LHCN-M2 (cell line): ENCODE measurements at regions not wholly inside any gene's neighbourhood (a gene's known extent, or its start where the extent isn't known, plus 50 kb on each side); places are given as distances from the start of the nearest gene placed in this dataset.
"Not testable (repeated sequence)": the region's sequence is repeated elsewhere in the genome, so short reads cannot be mapped to it uniquely, and the experiment has no call there.

ENCODE experiments used
- DNase-seq: peaks from one replicate; pipeline ENCODE4 v3.0.0-alpha.2; 2012; ENCODE audit warnings: low read depth

GRCh38 chr1:194717334-194717733 lies 1530.9 kb upstream of the B3GALT2 start:
- DNase-seq: no peak

- DNase-seq: no peak
Measured at GRCh38 chr1:194710671-194711070, 1524.3 kb upstream of the B3GALT2 start.

- DNase-seq: no peak
Measured at GRCh38 chr1:194709439-194709838, 1523.0 kb upstream of the B3GALT2 start.

GRCh38 chr1:194707074-194707473 lies 1520.7 kb upstream of the B3GALT2 start:
- no peak for DNase-seq

- DNase-seq: no peak
Measured at GRCh38 chr1:194705123-194705854, 1518.9 kb upstream of the B3GALT2 start.

GRCh38 chr1:194698908-194699318 lies 1512.5 kb upstream of the B3GALT2 start:
- no peak for DNase-seq

- no peak for DNase-seq
Measured at GRCh38 chr1:194693244-194693643, 1506.8 kb upstream of the B3GALT2 start.

- DNase-seq: no peak
Measured at GRCh38 chr1:194684636-194685035, 1498.2 kb upstream of the B3GALT2 start.

- DNase-seq: peak; percentile 51
Measured at GRCh38 chr1:194658090-194658439, 1471.7 kb upstream of the B3GALT2 start.

- no peak for DNase-seq
Measured at GRCh38 chr1:194654956-194655355, 1468.5 kb upstream of the B3GALT2 start.

- no peak for DNase-seq
Measured at GRCh38 chr1:194653385-194653784, 1467.0 kb upstream of the B3GALT2 start.

- DNase-seq: no peak
Measured at GRCh38 chr1:194647118-194647517, 1460.7 kb upstream of the B3GALT2 start.

- DNase-seq: no peak
Measured at GRCh38 chr1:194644528-194644927, 1458.1 kb upstream of the B3GALT2 start.

GRCh38 chr1:194640322-194640721 lies 1453.9 kb upstream of the B3GALT2 start:
- DNase-seq: no peak

- no peak for DNase-seq
Measured at GRCh38 chr1:194629011-194629410, 1442.6 kb upstream of the B3GALT2 start.

- no peak for DNase-seq
Measured at GRCh38 chr1:194624833-194625232, 1438.4 kb upstream of the B3GALT2 start.

GRCh38 chr1:194618101-194618500 lies 1431.7 kb upstream of the B3GALT2 start:
- DNase-seq: no peak

GRCh38 chr1:194617272-194617671 lies 1430.9 kb upstream of the B3GALT2 start:
- not testable (repeated sequence) for DNase-seq

GRCh38 chr1:194616835-194617234 lies 1430.4 kb upstream of the B3GALT2 start:
- DNase-seq: no peak

- DNase-seq: no peak
Measured at GRCh38 chr1:194602184-194602583, 1415.8 kb upstream of the B3GALT2 start.

GRCh38 chr1:194600716-194601115 lies 1414.3 kb upstream of the B3GALT2 start:
- DNase-seq: peak; percentile 1

- no peak for DNase-seq
Measured at GRCh38 chr1:194598098-194598497, 1411.7 kb upstream of the B3GALT2 start.

- no peak for DNase-seq
Measured at GRCh38 chr1:194586302-194586701, 1399.9 kb upstream of the B3GALT2 start.

- DNase-seq: no peak
Measured at GRCh38 chr1:194584052-194584451, 1397.6 kb upstream of the B3GALT2 start.
